ENCODE measurements at regions not wholly inside any gene's neighbourhood (a gene's known extent, or its start where the extent isn't known, plus 50 kb on each side); places are given as distances from the start of the nearest gene placed in this dataset.

DNA sequence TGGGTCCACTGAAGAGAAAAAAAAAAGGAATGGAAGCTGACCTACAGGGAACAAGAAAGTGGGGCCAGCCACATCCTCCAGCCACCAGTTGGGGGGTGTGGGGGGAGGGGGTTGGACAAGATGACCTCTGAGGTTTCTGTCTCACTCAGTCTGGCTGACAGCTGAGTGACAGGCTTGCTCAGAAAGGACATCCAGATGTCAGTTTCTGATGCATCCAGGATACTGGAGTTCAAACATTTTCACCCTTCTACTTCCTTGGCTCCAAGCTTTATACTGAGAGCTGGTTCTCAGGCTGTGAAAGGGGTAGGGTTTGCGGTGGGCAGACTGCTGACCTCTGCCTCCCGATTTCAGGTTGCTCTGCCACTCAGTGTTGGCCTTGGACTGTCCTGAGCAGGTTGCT lies 2178.3 kb downstream of the TP53TG3F start:
- Mint-ChIP-seq H3K36me3 (ENCODE audit: low read depth) (no peaks in the 10 kb centered on the region), H3K4me3 (no peak overlapping the region), H3K27me3 (no peaks in the 10 kb centered on the region), H3K4me1 (ENCODE audit: low read depth) (no peaks in the 10 kb centered on the region), H3K9me3 (peaks cover 10% of the 10 kb centered on the region), H3K27ac (no peak overlapping the region)

DNA sequence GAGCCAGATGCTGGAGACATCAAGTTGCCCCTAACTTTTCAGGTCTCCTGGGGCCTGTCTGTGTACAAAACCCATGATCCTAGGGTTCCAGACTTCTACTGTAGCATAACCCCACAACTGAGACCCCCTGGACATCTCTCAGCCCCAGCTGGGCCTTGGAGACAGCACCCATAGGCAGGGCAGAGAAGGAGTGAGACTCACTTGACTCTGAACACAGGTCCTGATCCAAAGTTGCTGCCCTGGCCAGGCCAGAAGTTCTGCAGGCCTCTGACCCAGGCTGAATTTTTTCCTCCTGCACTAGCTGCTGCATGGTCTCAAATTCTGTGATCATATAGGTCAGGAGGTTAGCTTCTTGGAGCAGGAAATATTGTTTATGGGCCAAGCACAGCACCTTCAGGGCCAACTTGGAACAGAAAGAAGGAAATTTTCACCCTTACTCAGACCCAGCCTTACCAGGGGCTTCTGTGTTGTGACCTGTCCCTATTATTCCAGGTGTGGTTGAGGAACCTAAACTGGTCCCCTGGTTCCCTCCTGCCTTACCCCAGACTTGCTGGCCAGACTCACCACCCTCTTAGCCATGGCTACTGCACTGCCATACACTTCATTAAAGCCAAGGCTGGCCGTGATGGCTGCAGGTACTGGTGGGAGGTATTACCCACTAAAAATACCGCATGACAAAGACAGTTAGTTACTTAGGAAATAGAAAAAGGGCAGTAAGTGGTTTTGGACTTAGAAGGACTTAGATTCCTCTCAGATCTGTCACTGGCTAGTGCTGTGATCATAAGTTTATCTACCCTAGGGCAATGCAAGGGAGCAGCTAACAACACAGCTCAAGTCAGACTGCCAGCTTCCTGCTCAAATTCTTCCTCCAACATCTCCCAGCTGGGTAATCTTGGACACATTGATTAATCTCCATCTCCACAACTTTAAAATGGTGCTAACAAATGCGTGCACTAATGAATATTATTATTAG lies 2180.1 kb downstream of the TP53TG3F start:
- Mint-ChIP-seq H3K4me3 (no peak overlapping the region), H3K27ac (no peak overlapping the region), H3K4me1 (ENCODE audit: low read depth) (no peaks in the 10 kb centered on the region), H3K27me3 (no peaks in the 10 kb centered on the region), H3K36me3 (ENCODE audit: low read depth) (no peaks in the 10 kb centered on the region), H3K9me3 (peaks cover 20% of the 10 kb centered on the region)

DNA sequence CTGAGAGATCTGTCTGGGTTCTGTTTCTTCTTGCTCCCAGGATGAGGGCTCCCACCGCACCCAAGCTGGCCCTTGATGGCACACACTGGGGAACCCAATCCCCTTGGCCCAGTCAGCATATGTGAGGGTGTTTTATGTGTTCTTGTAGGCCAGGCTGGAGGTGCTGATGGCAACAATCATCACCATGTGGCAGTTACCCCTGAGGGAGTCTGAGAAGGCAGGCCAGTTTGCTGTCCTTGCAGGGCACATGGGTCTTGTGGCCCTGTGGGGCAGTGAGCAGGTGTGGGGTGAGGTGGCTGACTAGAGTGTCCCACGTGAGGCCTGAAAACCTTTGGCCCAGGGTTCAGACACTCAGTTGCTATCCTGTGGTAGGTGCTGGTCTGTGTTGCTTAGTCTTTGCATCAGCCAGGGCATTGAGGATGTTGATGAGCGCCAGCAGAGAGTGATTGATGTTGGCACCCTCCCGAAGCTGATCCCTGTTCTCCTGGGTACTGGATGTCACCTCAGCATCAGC lies 2183.0 kb downstream of the TP53TG3F start:
- Mint-ChIP-seq H3K27ac (no peak overlapping the region), H3K4me3 (no peak overlapping the region), H3K36me3 (ENCODE audit: low read depth) (no peaks in the 10 kb centered on the region), H3K27me3 (no peaks in the 10 kb centered on the region), H3K4me1 (ENCODE audit: low read depth) (no peaks in the 10 kb centered on the region), H3K9me3 (peaks cover 19% of the 10 kb centered on the region)

DNA sequence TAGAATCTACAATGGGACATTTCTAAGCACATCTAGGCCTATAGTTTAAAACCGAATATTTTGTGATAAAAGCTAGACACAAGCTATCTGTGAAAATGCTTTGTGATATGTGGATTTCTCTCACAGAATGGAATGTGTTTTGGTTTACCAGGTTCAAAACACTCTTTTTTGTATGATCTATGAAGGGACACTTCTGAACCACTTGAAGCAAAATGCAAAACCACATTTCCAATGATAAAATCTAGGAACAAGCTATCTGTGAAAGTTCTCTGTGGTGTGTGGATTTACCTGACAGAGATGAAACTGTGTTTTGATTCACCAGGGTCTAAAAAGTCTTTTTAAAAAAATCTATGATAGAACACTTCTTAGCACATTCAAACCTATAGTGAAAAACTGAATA lies 2192.4 kb downstream of the TP53TG3F start:
- Mint-ChIP-seq H3K4me3 (no peak overlapping the region), H3K36me3 (ENCODE audit: low read depth) (no peaks in the 10 kb centered on the region), H3K27ac (no peak overlapping the region), H3K27me3 (no peaks in the 10 kb centered on the region), H3K9me3 (peaks cover 3% of the 10 kb centered on the region), H3K4me1 (ENCODE audit: low read depth) (no peaks in the 10 kb centered on the region)

DNA sequence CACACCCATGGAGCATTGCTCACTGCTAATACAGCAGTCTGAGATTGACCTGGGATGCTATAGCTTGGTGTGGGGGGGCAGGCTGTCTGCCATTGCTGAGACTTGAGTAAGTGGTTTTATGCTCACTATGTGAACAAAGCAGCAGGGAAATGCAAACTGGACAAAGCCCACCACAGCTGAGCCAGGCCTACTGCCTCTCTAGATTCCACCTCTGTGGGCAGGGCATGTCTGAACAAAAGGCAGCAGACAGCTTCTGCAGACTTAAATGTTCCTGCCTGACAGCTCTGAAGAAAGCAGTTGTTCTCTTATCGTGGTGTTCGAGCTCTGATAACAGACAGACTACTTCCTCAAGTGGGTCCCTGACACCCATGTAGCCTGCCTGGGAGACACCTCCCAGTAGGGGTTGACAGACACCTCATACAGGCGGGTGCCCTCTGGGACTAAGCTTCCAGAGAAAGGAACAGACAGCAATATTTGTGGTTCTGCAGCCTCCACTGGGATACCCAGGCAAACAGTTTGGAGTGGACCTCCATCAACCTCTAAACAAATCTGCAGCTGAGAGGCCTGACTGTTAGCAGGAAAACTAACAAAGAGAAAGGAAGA lies 2204.8 kb downstream of the TP53TG3F start:
- Mint-ChIP-seq H3K27ac (no peak overlapping the region), H3K27me3 (no peaks in the 10 kb centered on the region), H3K36me3 (ENCODE audit: low read depth) (no peaks in the 10 kb centered on the region), H3K4me3 (no peak overlapping the region), H3K9me3 (peaks cover 31% of the 10 kb centered on the region), H3K4me1 (ENCODE audit: low read depth) (no peaks in the 10 kb centered on the region)

DNA sequence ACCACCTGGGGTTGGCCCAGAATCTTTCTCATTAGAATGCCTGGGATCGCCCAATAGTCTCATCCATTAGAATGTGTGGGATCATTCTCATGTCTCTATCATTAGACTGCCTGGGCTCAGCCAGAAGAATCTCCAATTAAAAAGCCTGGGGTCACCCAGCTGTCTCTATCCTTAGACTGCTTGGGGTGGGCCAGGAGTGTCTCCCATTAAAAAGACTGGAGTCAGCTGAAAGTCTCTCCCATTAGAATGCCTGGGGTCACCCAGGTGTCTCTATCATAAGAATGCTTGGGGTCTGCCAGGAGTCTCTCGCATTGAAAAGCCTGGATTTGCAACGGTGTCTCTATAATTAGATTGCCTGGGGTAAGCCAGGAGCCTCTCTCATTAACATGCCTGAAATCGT lies 2225.7 kb downstream of the TP53TG3F start:
- peaks cover 21% of the 10 kb centered on the region for H3K9me3 Mint-ChIP-seq
- H3K27ac Mint-ChIP-seq, result no peak overlapping the region
- no peaks in the 10 kb centered on the region for H3K27me3 Mint-ChIP-seq
- no peaks in the 10 kb centered on the region for H3K36me3 Mint-ChIP-seq (ENCODE audit: low read depth)
- H3K4me3 Mint-ChIP-seq, result no peak overlapping the region
- no peaks in the 10 kb centered on the region for H3K4me1 Mint-ChIP-seq (ENCODE audit: low read depth)

DNA sequence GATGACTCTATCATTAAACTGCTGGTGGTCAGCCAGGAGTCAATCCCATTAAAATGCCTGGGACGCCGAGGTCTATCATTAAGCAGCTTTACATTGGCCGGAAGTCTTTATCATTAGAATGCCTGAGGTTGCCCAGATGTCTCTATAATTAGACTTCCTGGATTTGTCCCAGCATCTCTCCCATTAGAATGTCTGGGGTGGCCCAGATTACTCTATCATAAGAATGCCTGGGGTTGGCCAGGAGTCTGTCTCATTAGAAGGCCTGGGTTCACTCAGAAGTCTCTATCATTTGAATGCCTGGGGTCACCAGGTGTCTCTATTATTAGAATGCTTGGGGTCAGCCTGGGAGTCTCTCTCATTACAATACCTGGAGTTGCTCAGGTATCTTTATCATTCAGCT lies 2227.2 kb downstream of the TP53TG3F start:
- H3K9me3 Mint-ChIP-seq, result peaks cover 30% of the 10 kb centered on the region
- no peaks in the 10 kb centered on the region for H3K36me3 Mint-ChIP-seq (ENCODE audit: low read depth)
- no peaks in the 10 kb centered on the region for H3K4me1 Mint-ChIP-seq (ENCODE audit: low read depth)
- H3K27ac Mint-ChIP-seq, result no peak overlapping the region
- H3K27me3 Mint-ChIP-seq, result no peaks in the 10 kb centered on the region
- no peak overlapping the region for H3K4me3 Mint-ChIP-seq

DNA sequence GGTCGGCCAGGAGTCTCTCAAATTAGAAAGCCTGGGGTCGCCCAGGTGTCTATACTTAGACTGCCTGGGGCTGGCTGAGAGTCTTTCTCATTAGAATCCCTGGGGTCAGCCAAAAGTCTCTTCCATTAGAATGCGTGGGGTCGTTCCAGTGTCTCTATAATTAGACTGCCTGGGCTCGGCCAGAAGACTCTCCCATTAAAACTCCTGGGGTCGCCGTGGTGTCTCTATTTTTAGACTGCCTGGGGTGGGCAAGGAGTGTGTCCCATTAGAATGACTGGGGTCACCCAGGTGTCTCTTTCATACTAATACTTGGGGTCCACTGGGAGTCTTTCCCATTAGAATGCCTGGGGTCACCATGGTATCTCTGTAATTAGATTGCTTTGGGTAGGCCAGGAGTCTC lies 2227.7 kb downstream of the TP53TG3F start:
- no peaks in the 10 kb centered on the region for H3K4me1 Mint-ChIP-seq (ENCODE audit: low read depth)
- H3K9me3 Mint-ChIP-seq, result peaks cover 33% of the 10 kb centered on the region
- no peak overlapping the region for H3K27ac Mint-ChIP-seq

DNA sequence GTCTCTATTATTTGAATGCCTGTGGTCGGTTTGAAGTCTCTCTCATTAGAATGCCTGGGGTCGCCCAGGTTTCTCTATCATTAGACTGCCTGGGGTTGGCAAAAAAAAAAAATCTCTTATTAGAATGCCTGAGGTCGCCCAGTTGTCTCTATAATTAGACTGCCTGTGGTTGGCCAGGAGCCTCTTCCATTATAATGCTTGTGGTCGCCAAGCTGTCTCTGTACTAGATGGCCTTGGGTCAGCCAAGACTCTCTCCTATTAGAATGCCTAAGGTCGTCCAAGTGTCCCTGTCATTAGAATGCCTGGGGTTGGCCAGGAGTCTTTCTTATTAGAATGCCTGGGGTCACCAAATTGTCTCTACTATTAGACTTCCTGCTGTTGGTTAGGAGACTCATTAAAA lies 2228.4 kb downstream of the TP53TG3F start:
- H3K27me3 Mint-ChIP-seq, result no peaks in the 10 kb centered on the region
- H3K4me1 Mint-ChIP-seq (ENCODE audit: low read depth), result no peaks in the 10 kb centered on the region
- H3K27ac Mint-ChIP-seq, result no peak overlapping the region
- H3K4me3 Mint-ChIP-seq, result no peak overlapping the region
- H3K36me3 Mint-ChIP-seq (ENCODE audit: low read depth), result no peaks in the 10 kb centered on the region
- peaks cover 40% of the 10 kb centered on the region for H3K9me3 Mint-ChIP-seq

More for the DNA sequence above, 2227.7 kb downstream of the TP53TG3F start:
- Mint-ChIP-seq H3K27me3 (no peaks in the 10 kb centered on the region), H3K4me3 (no peak overlapping the region), H3K36me3 (ENCODE audit: low read depth) (no peaks in the 10 kb centered on the region)

DNA sequence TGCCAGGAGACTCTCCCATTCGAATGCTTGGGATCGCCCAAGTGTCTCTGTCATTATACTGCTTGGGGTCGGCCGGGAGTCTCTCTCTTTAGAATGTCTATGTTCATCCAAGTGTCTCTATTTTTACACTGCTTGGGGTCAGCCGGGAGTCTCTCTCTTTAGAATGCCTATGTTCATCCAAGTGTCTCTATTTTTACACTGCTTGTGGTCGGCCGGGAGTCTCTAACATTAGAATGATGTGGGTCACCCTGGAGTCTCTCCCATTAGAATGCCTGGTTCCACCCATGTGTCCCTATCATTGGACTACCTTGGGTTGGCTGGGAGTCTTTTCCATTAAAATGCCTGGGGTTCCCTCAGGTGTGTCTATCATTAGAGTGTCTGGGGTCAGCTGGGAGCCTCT lies 2230.4 kb downstream of the TP53TG3F start:
- no peak overlapping the region for H3K27ac Mint-ChIP-seq
- no peaks in the 10 kb centered on the region for H3K27me3 Mint-ChIP-seq
- H3K36me3 Mint-ChIP-seq (ENCODE audit: low read depth), result no peaks in the 10 kb centered on the region
- H3K9me3 Mint-ChIP-seq, result peaks cover 39% of the 10 kb centered on the region
- H3K4me3 Mint-ChIP-seq, result no peak overlapping the region
- no peaks in the 10 kb centered on the region for H3K4me1 Mint-ChIP-seq (ENCODE audit: low read depth)

DNA sequence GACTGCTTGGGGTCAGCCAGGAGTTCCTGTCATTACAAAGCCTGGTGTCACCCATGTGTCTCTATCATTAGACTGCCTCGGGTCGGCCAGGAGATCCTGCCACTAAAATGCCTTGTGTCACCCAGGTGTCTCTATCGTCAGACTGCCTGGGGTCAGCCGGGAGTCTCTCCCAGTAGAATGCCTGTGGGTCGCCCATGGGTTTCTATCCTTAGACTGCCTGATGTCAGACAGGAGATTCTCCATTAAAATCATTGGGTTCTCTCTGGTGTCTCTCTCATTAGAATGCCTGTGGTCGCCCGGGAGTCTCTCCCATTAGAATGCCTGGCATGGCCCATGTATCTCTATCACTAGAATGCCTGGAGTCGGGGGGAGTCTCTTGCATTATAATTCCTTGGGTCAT lies 2231.0 kb downstream of the TP53TG3F start:
- H3K27me3 Mint-ChIP-seq, result no peaks in the 10 kb centered on the region
- H3K9me3 Mint-ChIP-seq, result peaks cover 36% of the 10 kb centered on the region

DNA sequence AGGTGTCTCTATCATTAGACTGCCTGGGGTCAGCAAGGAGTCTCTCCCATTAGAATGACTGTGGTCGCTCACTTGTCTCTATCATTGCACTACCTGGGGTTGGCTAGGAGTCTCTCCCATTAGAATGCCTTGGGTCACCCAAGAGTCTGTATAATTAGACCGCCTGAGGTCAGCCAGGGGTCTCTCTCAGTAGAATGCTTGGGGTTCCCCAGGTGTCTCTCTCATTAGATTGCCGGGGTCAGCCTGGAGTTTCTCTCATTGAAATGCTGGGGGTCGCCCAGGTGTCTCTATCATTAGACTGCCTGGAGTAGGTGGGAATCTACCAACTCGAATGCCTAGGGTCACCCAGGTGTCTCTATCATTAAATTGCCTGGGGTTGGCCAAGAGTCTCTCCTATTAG lies 2231.6 kb downstream of the TP53TG3F start:
- Mint-ChIP-seq H3K27me3 (no peaks in the 10 kb centered on the region), H3K4me3 (no peak overlapping the region), H3K36me3 (ENCODE audit: low read depth) (no peaks in the 10 kb centered on the region), H3K9me3 (peaks cover 34% of the 10 kb centered on the region), H3K4me1 (ENCODE audit: low read depth) (no peaks in the 10 kb centered on the region), H3K27ac (no peak overlapping the region)

More for the DNA sequence above, 2231.0 kb downstream of the TP53TG3F start:
- Mint-ChIP-seq H3K4me1 (ENCODE audit: low read depth) (no peaks in the 10 kb centered on the region), H3K4me3 (no peak overlapping the region), H3K36me3 (ENCODE audit: low read depth) (no peaks in the 10 kb centered on the region), H3K27ac (no peak overlapping the region)

DNA sequence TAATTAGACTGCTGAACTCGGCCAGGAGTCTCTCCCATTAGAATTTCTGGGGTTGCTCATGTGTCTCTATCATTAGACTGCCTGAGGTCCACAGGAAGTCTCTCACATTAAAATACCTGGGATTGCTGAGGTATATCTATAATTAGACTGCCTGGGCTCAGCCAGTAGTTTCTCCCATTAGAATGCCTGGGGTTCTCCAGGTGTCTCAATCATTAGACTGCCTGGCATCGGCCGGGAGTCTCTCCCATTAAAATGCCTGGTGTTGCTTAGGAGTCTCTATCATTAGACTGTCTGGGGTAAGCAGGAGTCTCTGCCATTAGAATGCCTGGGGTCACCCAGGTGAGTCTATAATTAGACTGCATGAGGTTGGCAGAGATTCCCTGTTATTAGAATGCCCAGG lies 2233.4 kb downstream of the TP53TG3F start:
- Mint-ChIP-seq H3K4me1 (ENCODE audit: low read depth) (no peaks in the 10 kb centered on the region), H3K36me3 (ENCODE audit: low read depth) (no peaks in the 10 kb centered on the region), H3K27me3 (no peaks in the 10 kb centered on the region), H3K27ac (no peak overlapping the region), H3K9me3 (peaks cover 27% of the 10 kb centered on the region), H3K4me3 (no peak overlapping the region)

DNA sequence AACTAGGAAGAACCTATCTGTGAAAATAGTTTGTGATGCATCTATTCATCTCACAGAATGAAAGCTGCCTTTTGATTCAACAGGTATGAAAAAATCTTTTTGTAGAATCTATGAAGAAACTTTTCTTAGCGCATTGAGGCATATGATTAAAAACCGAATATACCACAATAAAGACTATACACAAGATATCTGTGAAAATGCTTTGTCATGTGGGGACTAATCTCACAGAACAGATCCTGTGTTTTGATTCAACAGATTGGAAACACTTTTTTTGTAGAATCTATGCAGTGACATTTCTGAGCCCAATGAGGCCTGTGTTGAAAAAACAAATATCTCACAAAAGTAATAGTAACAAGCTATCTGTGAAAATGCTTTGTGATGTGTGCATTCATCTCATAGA lies 2247.5 kb downstream of the TP53TG3F start:
- H3K4me1 Mint-ChIP-seq (ENCODE audit: low read depth), result no peaks in the 10 kb centered on the region
- H3K9me3 Mint-ChIP-seq, result peaks cover 12% of the 10 kb centered on the region
- no peaks in the 10 kb centered on the region for H3K27me3 Mint-ChIP-seq
- no peaks in the 10 kb centered on the region for H3K36me3 Mint-ChIP-seq (ENCODE audit: low read depth)
- no peak overlapping the region for H3K4me3 Mint-ChIP-seq
- H3K27ac Mint-ChIP-seq, result no peak overlapping the region

DNA sequence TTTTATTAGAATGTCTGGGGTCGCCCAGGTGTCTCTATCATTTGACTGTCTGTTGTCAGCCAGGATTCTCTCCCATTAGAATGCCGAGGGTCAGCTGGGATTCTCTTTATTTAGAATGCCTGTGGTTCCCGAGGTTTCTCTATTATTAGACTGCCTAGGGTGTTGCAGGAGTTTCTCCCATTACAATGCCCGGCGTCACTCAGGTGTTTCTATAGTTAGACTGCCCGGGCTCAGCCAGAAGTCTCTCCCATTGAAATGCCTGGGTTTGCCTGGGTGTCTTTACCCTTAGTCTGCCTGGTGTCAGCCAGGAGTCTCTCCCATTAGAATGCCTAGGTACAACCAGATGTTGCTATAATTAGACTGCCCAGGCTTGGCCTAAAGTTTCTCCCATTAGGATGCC lies 2252.0 kb downstream of the TP53TG3F start:
- Mint-ChIP-seq H3K36me3 (ENCODE audit: low read depth) (no peaks in the 10 kb centered on the region), H3K27ac (no peak overlapping the region), H3K4me3 (no peak overlapping the region), H3K9me3 (peaks cover 21% of the 10 kb centered on the region), H3K4me1 (ENCODE audit: low read depth) (no peaks in the 10 kb centered on the region), H3K27me3 (no peaks in the 10 kb centered on the region)

Data from stimulated activated naive CD8-positive, alpha-beta T cell treated with anti-CD3 and anti-CD28 coated beads, Interleukin-15, Interleukin-2, amounts not matched to agents 100 ng/mL and 50 ng/mL, for 24 hours (primary cell).